Astrocyte of the cerebellum (primary cell): ENCODE measurements at regions not wholly inside any gene's neighbourhood (a gene's known extent, or its start where the extent isn't known, plus 50 kb on each side); places are given as distances from the start of the nearest gene placed in this dataset.
"Not testable (repeated sequence)": the region's sequence is repeated elsewhere in the genome, so short reads cannot be mapped to it uniquely, and the experiment has no call there.

ENCODE experiments used
- DNase-seq: peaks from one replicate; pipeline ENCODE4 v3.0.0-alpha.2; 2011; ENCODE audit warnings: low read depth
- H3K4me3 ChIP-seq: 2 replicates; pipeline ENCODE4 v1.5.1; 2011; ENCODE audit warnings: mild to moderate bottlenecking, low read depth, low read length, moderate library complexity
- in situ Hi-C: cut with HindIII; loops from 2 replicates; pipeline ENCODE4 v1.10.0; 2017; ENCODE audit warnings: low sequenced_read_pairs
- TF ChIP-seq, protein P1 (sequence below): IDR thresholded peaks from 2 replicates; pipeline ENCODE4 v1.5.1; 2012; ENCODE audit warnings: low read length, low read depth, moderate library complexity, mild to moderate bottlenecking; ENCODE audit errors: missing control alignments

DNA sequence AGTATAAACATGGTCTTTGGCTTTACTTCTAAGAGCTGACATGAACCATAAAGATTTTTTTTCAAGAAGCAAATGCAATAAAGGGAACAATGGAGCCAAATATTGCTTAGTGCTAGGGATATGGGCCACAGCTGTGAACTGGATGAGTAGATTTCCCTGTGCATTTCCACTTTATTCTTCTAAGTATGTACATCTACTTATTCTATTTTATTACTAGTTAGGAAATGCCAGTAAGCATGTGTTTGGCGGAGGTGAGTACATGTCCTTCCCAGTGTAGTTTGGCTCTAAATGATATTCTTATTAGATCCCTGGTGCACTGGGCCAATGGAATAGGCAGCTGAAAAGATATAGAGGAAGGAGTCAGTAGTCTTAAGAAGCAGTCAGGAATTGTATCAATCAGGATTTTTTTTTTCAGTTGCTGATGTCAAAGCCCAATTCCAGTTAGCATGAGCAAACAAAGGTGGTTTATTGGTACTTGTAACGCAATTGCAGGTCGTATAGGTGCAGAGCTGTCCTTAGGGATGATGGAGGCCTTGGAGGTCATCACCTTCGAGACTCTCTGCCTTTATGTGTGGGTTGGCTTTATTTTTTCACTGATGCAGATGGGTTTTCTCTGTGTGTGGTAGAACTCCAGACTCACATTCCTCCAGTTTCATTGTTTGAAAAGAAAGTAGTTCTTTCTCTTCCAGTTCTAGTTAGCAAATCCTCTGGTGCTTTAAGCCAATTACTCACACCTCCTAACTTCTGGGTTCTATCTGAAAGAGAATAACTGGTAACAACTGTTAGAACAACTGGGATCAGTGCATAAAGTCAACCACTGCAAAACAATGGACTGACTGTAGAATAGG lies 139.0 kb upstream of the LRIG3 start:
- TF ChIP-seq, protein P1, sequence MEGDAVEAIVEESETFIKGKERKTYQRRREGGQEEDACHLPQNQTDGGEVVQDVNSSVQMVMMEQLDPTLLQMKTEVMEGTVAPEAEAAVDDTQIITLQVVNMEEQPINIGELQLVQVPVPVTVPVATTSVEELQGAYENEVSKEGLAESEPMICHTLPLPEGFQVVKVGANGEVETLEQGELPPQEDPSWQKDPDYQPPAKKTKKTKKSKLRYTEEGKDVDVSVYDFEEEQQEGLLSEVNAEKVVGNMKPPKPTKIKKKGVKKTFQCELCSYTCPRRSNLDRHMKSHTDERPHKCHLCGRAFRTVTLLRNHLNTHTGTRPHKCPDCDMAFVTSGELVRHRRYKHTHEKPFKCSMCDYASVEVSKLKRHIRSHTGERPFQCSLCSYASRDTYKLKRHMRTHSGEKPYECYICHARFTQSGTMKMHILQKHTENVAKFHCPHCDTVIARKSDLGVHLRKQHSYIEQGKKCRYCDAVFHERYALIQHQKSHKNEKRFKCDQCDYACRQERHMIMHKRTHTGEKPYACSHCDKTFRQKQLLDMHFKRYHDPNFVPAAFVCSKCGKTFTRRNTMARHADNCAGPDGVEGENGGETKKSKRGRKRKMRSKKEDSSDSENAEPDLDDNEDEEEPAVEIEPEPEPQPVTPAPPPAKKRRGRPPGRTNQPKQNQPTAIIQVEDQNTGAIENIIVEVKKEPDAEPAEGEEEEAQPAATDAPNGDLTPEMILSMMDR = no peak
- DNase-seq = no peak
- in situ Hi-C loops = no loop called here

DNA sequence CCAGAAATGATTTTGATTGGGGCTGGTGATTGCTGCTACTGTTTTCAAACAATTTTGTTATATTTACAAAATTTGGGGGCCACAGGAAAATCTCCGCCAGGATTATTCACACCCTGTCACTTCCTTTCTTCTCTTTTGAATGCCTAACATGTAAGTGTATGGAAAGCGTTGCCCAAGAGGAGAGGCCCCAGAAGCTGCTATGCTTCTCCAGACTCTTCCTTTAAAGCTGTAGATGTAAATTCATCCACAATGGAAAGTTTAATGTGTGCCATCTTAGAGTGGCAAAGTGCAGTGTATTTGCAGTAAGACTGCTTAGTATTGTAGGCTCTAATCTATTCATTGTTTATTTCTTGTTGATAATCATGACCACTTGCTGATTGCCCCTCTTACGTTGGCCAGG lies 136.7 kb upstream of the LRIG3 start:
- in situ Hi-C loops = no loop called here
- no peak for DNase-seq
- no peak overlapping the region for H3K4me3 ChIP-seq
- TF ChIP-seq, protein P1 = no peak

More for the DNA sequence above, 139.0 kb upstream of the LRIG3 start:
- no peak overlapping the region for H3K4me3 ChIP-seq

DNA sequence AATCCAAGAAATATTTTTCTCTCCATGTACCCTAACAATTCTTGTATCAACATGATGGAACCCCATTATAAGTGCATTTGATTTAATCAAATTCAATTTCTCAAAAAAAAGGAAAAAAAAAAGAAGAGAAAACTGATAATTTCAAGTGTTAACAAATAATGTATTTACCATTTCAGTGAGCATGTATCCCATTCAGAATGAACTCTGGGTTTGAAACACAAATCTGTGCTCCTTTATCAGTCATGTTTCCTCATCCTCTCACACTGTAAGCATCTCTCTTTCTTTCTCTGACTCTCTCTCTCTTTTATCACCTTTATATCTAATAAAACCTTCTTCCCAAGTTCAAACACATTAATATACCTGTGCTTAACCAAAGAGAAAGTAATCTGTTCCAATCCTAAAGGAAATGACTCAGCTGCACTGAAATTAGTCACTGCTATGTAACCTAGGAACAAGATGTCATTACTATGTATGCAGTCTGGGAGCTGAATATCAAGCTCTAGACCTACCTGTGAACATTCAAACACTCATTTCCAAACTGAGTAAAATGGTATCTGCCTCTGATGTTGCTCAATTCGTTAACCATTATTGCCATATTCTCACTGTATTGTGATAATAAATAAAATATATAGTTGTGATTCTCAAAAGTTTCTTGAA lies 135.0 kb upstream of the LRIG3 start:
- DNase-seq = no peak
- in situ Hi-C loops = no loop called here
- TF ChIP-seq, protein P1 = no peak
- no peak overlapping the region for H3K4me3 ChIP-seq

DNA sequence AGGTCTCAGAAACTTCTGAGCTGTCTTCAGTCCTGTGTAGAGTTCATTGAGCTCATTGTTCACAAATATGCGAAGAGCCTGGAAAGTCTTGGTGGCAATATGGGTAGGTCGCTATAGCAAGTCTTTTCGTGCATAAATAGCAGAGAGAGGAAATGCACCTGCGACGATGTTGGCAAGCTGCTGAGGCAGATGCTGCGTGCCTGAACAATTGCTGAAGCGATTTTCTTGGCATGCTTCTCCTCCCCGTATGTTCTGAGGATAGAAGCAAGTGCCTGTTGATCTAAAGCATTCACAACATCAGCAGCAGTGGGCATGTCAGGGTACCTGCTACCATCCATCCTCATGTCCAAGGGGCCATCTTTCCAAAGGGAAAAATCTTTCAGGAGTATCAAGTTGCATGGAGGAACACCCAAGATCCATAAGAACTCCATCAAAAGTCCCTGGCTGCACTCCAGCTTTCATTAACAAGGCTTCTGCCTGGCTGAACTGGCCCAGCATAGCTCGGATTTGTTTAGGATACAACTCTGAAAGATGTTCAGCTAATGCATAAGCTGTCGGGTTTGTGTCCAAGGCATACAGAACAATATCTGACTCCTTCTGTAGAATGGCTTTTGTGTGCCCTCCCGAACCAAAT lies 133.1 kb upstream of the LRIG3 start:
- in situ Hi-C loops, DNase-seq, H3K4me3 ChIP-seq: not testable (repeated sequence)

DNA sequence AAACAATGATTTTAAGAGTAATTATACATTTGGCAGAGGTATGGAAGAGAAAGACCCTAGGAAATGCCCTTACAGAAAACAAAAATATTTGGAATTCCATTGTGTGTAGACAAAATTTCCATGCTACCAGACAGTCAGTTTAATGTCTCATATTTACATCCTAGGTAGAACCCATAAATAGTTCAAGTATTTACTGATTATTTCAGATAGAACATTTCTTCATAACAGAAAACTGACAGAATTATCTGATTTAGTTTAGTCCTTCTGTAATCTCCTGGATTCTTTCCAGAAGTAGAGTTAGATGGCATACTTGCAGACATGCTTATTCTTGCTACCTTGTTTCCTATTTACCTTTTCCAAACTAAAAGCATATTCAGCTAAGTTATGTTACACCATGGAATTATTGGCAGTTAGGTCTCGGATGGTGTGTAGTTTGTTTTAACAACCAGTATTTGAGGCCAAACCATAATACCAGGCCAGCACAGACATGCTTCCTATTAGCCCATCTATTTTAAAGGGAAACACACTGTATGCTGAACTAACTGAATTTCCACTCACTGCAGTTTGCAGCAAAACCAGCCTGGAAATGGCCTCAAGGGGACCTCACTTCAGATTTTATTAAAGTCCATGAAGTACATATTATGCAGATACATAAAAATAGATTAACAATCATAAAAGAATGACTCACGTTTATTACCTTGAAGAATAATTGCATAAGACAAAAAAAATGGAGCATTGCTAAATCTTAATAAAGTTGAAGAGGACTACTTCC lies 126.6 kb upstream of the LRIG3 start:
- in situ Hi-C loops = no loop called here
- TF ChIP-seq, protein P1 = no peak
- DNase-seq = no peak
- no peak overlapping the region for H3K4me3 ChIP-seq

DNA sequence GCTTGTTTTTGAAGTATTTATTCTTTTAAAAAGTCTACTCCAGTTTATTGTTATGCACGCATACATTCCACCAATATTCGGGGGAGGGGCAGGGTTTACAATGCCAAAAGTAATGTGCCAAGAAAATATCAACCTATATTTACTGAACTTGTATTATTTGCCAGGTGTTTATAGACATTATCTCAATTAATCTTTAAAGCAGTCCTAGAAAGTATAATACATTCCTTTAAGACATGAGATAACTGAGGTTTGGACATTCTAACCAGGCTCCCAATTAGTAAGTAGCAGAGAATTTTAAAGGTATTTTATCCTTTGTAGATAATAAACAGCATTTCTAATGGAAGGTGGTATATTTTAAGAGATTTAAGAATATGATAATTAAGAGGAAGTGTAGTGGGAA lies 124.5 kb upstream of the LRIG3 start:
- no peak for DNase-seq
- TF ChIP-seq, protein P1 = no peak
- no peak overlapping the region for H3K4me3 ChIP-seq
- in situ Hi-C loops = no loop called here
